ENCODE measurements at regions not wholly inside any gene's neighbourhood (a gene's known extent, or its start where the extent isn't known, plus 50 kb on each side); places are given as distances from the start of the nearest gene placed in this dataset.

DNA sequence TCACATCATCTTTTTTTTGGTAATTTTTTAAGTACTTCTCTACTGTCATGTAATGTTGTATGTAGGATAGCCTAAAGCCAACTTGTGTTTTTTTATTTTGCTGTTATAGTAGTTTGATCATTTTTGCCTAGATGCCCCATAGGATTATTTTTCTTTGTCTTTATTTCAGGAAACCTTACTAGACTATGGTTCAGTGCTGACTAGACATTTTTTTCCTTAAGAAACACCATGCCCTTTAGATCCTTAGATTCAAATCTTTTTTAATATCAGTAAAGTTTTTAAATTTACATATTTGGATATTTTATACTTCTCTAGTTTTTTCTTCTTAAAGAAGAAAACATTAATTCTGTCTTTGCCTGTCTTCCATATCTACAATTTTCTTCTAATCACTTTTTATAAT is 221.3 kb downstream of the IDS start:
- H3K9me3 ChIP-seq (replicated peaks in 1 of 3): no peaks in the 10 kb centered on the region
- no peak overlapping the region for H3K4me3 ChIP-seq
- H3K27ac ChIP-seq: no peak overlapping the region
- H3K36me3 ChIP-seq (replicated peaks in 1 of 2): no peaks in the 10 kb centered on the region
- H3K27me3 ChIP-seq: peaks cover 3% of the 10 kb centered on the region
- intact Hi-C loops (cut with DNase I): no loop called here
- no peak for DNase-seq
- H3K4me1 ChIP-seq (replicated peaks in 1 of 2): no peaks in the 10 kb centered on the region
- TF ChIP-seq POLR2A (IDR thresholded peaks at IDR 0.05): no peak
- TF ChIP-seq, protein P1, sequence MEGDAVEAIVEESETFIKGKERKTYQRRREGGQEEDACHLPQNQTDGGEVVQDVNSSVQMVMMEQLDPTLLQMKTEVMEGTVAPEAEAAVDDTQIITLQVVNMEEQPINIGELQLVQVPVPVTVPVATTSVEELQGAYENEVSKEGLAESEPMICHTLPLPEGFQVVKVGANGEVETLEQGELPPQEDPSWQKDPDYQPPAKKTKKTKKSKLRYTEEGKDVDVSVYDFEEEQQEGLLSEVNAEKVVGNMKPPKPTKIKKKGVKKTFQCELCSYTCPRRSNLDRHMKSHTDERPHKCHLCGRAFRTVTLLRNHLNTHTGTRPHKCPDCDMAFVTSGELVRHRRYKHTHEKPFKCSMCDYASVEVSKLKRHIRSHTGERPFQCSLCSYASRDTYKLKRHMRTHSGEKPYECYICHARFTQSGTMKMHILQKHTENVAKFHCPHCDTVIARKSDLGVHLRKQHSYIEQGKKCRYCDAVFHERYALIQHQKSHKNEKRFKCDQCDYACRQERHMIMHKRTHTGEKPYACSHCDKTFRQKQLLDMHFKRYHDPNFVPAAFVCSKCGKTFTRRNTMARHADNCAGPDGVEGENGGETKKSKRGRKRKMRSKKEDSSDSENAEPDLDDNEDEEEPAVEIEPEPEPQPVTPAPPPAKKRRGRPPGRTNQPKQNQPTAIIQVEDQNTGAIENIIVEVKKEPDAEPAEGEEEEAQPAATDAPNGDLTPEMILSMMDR (IDR thresholded peaks at IDR 0.05): no peak

DNA sequence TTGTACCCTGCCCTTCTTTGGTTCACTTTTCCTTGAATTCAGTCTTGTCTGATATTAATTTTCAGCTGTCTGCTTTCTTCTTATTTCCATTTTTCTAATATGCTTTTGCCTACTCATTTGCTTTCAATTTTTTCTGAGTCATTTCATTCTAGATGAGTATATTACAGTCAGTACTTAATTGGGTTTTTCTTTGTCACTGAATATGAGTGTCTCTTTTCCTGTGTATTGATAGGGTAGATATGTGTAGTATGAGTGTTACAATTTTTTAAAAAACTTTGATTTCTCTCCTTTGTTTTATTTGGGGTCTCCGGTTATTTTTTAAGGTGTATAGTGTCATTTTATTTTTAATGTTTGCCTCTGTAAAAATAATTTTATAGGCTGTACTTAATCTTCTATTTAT is 222.2 kb downstream of the IDS start:
- no peaks in the 10 kb centered on the region for H3K9me3 ChIP-seq (replicated peaks in 1 of 3)
- WGBS, 4 donors: 67 to 92% (median 81%) methylated on average over 1 of the region's 1 CpG
- no peaks in the 10 kb centered on the region for H3K4me1 ChIP-seq (replicated peaks in 1 of 2)
- H3K4me3 ChIP-seq: no peak overlapping the region
- H3K27ac ChIP-seq: no peak overlapping the region
- TF ChIP-seq, protein P1 (IDR thresholded peaks at IDR 0.05): no peak
- no peak for TF ChIP-seq POLR2A (IDR thresholded peaks at IDR 0.05)
- DNase-seq: no peak
- intact Hi-C loops (cut with DNase I): no loop called here
- H3K36me3 ChIP-seq (replicated peaks in 1 of 2): no peaks in the 10 kb centered on the region
- peaks cover 3% of the 10 kb centered on the region for H3K27me3 ChIP-seq

DNA sequence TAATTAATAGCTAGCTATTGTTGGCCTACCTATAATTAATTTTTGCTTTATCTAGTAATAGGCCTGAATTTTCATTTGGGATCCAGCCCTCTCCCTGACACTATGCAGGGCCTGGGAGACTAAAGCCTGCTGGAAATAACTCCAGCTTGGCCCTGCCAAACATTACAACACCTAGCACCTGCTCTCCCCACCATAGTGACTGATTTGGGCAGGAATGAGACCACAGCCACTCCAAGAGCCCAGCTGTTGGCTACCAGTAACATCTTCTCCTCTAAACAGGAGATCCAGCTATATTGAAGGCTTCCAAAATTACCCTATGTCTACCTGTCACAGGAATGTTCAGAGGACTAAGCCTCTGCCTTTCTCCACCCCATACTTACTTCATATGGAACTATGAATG is 225.1 kb downstream of the IDS start:
- no peaks in the 10 kb centered on the region for H3K4me1 ChIP-seq (replicated peaks in 1 of 2)
- intact Hi-C loops (cut with DNase I): no loop called here
- DNase-seq: no peak
- H3K4me3 ChIP-seq: no peak overlapping the region
- TF ChIP-seq, protein P1 (IDR thresholded peaks at IDR 0.05): no peak
- TF ChIP-seq POLR2A (IDR thresholded peaks at IDR 0.05): no peak
- H3K36me3 ChIP-seq (replicated peaks in 1 of 2): no peaks in the 10 kb centered on the region
- no peaks in the 10 kb centered on the region for H3K9me3 ChIP-seq (replicated peaks in 1 of 3)
- no peak overlapping the region for H3K27ac ChIP-seq
- H3K27me3 ChIP-seq: no peaks in the 10 kb centered on the region

DNA sequence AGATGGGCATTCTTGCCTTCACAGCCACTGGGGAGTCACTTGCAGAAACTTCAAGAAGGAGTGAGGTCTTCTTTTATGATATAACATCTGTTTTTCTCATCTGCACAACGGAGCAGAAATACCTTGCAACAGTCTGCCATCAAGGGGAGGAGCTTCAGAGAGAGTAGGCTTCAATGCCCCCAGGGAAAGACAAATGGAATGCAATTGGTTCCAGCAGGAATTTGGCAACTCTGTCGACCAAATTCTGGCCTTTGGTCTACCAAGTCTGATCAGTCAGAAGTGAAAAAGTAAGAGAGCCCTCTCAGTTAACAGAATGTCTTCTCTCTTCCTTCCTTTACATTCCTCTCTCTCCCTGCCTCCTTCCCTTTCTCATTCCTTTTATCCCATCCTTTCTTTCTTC is 229.3 kb downstream of the IDS start:
- WGBS, 4 donors: 8 to 29% (median 23%) methylated on average over 2 of the region's 2 CpGs
- H3K36me3 ChIP-seq (replicated peaks in 1 of 2): no peaks in the 10 kb centered on the region
- intact Hi-C loops (cut with DNase I): no loop called here
- TF ChIP-seq POLR2A (IDR thresholded peaks at IDR 0.05): no peak
- TF ChIP-seq, protein P1 (IDR thresholded peaks at IDR 0.05): no peak
- no peaks in the 10 kb centered on the region for H3K27me3 ChIP-seq
- H3K27ac ChIP-seq: no peak overlapping the region
- H3K9me3 ChIP-seq (replicated peaks in 1 of 3): no peaks in the 10 kb centered on the region
- no peak overlapping the region for H3K4me3 ChIP-seq
- no peak for DNase-seq
- no peaks in the 10 kb centered on the region for H3K4me1 ChIP-seq (replicated peaks in 1 of 2)
